ENCODE measurements at regions not wholly inside any gene's neighbourhood (a gene's known extent, or its start where the extent isn't known, plus 50 kb on each side); places are given as distances from the start of the nearest gene placed in this dataset.

- no peak for DNase-seq
Observed at GRCh38 chr6:147046141-147046877, 157.9 kb upstream of the STXBP5 start.

GRCh38 chr6:147048930-147049329, 155.3 kb upstream of the STXBP5 start:
- DNase-seq: no peak

- no peak for DNase-seq
Observed at GRCh38 chr6:147053311-147053921, 150.8 kb upstream of the STXBP5 start.

GRCh38 chr6:147054158-147054557, 150.1 kb upstream of the STXBP5 start:
- DNase-seq: no peak

GRCh38 chr6:147054871-147055270, 149.3 kb upstream of the STXBP5 start:
- no peak for DNase-seq

- DNase-seq: no peak
Observed at GRCh38 chr6:147055821-147056392, 148.3 kb upstream of the STXBP5 start.

- no peak for DNase-seq
Observed at GRCh38 chr6:147057188-147057587, 147.0 kb upstream of the STXBP5 start.

- DNase-seq: no peak
Observed at GRCh38 chr6:147057705-147058342, 146.4 kb upstream of the STXBP5 start.

GRCh38 chr6:147058786-147059385, 145.3 kb upstream of the STXBP5 start:
- no peak for DNase-seq

- DNase-seq: no peak
Observed at GRCh38 chr6:147060636-147061035, 143.6 kb upstream of the STXBP5 start.

GRCh38 chr6:147061252-147061651, 143.0 kb upstream of the STXBP5 start:
- DNase-seq: no peak

- DNase-seq: no peak
Observed at GRCh38 chr6:147063469-147064031, 140.7 kb upstream of the STXBP5 start.

GRCh38 chr6:147065786-147066185, 138.4 kb upstream of the STXBP5 start:
- no peak for DNase-seq

GRCh38 chr6:147067184-147067583, 137.0 kb upstream of the STXBP5 start:
- no peak for DNase-seq

- DNase-seq: no peak
Observed at GRCh38 chr6:147071776-147072175, 132.4 kb upstream of the STXBP5 start.

GRCh38 chr6:147075381-147075780, 128.8 kb upstream of the STXBP5 start:
- DNase-seq: no peak

GRCh38 chr6:147077251-147077650, 127.0 kb upstream of the STXBP5 start:
- DNase-seq: no peak

GRCh38 chr6:147078106-147078505, 126.1 kb upstream of the STXBP5 start:
- DNase-seq: no peak

GRCh38 chr6:147078602-147079001, 125.6 kb upstream of the STXBP5 start:
- no peak for DNase-seq

- no peak for DNase-seq
Observed at GRCh38 chr6:147080225-147080624, 124.0 kb upstream of the STXBP5 start.

- DNase-seq: no peak
Observed at GRCh38 chr6:147081076-147081609, 123.1 kb upstream of the STXBP5 start.

GRCh38 chr6:147087641-147088040, 116.6 kb upstream of the STXBP5 start:
- no peak for DNase-seq

GRCh38 chr6:147088861-147089260, 115.4 kb upstream of the STXBP5 start:
- DNase-seq: no peak
